IMR-90 (cell line): ENCODE measurements at regions not wholly inside any gene's neighbourhood (a gene's known extent, or its start where the extent isn't known, plus 50 kb on each side); places are given as distances from the start of the nearest gene placed in this dataset.
A peak's percentile ranks its signal among the peaks of the same experiment; 100 is the strongest.

Source experiments
- ATAC-seq: fragments of 200-7000 bp; cut with Tn5 transposase; 2 replicates; pipeline ENCODE4 v1.9.1; 2020; ENCODE audit warnings: low read depth, mild to moderate bottlenecking, moderate library complexity
- BruUV-seq: library from RNA; stranded (reverse); fragments of 400-500 nt; replicated peaks from 2 replicates; lab custom pipeline; 2021; lab: Mats Ljungman, UMichigan
- CTCF ChIA-PET: fragments of 300-600 bp; formaldehyde crosslinking; extraction: SDS; loops from one replicate; lab custom pipeline; 2021; ENCODE audit warnings: antibody characterized with exemption; lab: Yijun Ruan, JAX
- POLR2A ChIA-PET: fragments of 300-600 bp; sonication (Branson Sonifier 250); formaldehyde crosslinking; loops from one replicate; lab custom pipeline; 2022; ENCODE audit warnings: antibody characterized with exemption; ENCODE audit not compliant: unreplicated experiment; lab: Charles Lee
- DNase-seq: peaks from one replicate; pipeline ENCODE4 v3.0.0; 2013
- H2AFZ ChIP-seq: replicated peaks from 2 replicates; pipeline ENCODE3; 2013; ENCODE audit warnings: low read length, mild to moderate bottlenecking; ENCODE audit not compliant: poor library complexity
- H2AK5ac ChIP-seq: 2 replicates; pipeline ENCODE4 v1.6.1; 2013; ENCODE audit warnings: low read depth, low read length, inconsistent platforms
- H2AK9ac ChIP-seq: replicated peaks from 2 replicates; pipeline ENCODE3; 2013; ENCODE audit warnings: mild to moderate bottlenecking, low read depth, low read length, moderate library complexity; ENCODE audit not compliant: poor library complexity
- H2BK120ac ChIP-seq: 2 replicates; pipeline ENCODE4 v1.6.1; 2013; ENCODE audit warnings: low read depth, low read length, inconsistent platforms
- H2BK15ac ChIP-seq: 3 replicates; pipeline ENCODE4 v1.6.1; 2013; ENCODE audit warnings: low read depth, low read length, inconsistent platforms
- H2BK20ac ChIP-seq: 2 replicates; pipeline ENCODE4 v1.6.1; 2013; ENCODE audit warnings: low read depth, mild to moderate bottlenecking, inconsistent platforms, low read length, moderate library complexity
- H2BK5ac ChIP-seq: 2 replicates; pipeline ENCODE4 v1.6.1; 2013; ENCODE audit warnings: mild to moderate bottlenecking, low read depth, low read length, inconsistent platforms; ENCODE audit not compliant: poor library complexity, severe bottlenecking
- H3K14ac ChIP-seq: replicated peaks from 2 replicates; pipeline ENCODE4 v1.6.1; 2013; ENCODE audit warnings: low read depth, low read length, inconsistent platforms
- H3K18ac ChIP-seq: 2 replicates; pipeline ENCODE4 v1.6.1; 2013; ENCODE audit warnings: low read depth, low read length, control low read depth
- H3K23ac ChIP-seq: 2 replicates; pipeline ENCODE4 v1.6.1; 2013; ENCODE audit warnings: low read depth, low read length, inconsistent platforms
- H3K27ac ChIP-seq: 2 replicates; pipeline ENCODE4 v1.5.1; 2013; ENCODE audit warnings: mild to moderate bottlenecking, control low read depth, low read length; ENCODE audit not compliant: insufficient read depth
- H3K27me3 ChIP-seq: 2 replicates; pipeline ENCODE4 v1.6.1; 2013; ENCODE audit warnings: low read length; ENCODE audit not compliant: control insufficient read depth, insufficient read depth
- H3K36me3 ChIP-seq: 2 replicates; pipeline ENCODE4 v1.6.1; 2013; ENCODE audit warnings: low read length, mixed read lengths; ENCODE audit not compliant: control insufficient read depth, insufficient read depth
- H3K4ac ChIP-seq: 2 replicates; pipeline ENCODE4 v1.6.1; 2013; ENCODE audit warnings: low read depth, low read length, inconsistent platforms
- H3K4me1 ChIP-seq: 2 replicates; pipeline ENCODE4 v1.6.1; 2013; ENCODE audit warnings: low read length, mixed read lengths; ENCODE audit not compliant: control insufficient read depth, insufficient read depth
- H3K4me2 ChIP-seq: 2 replicates; pipeline ENCODE4 v1.6.1; 2013; ENCODE audit warnings: low read depth, mild to moderate bottlenecking, control low read depth, low read length, moderate library complexity
- H3K4me3 ChIP-seq: 2 replicates; pipeline ENCODE4 v1.5.1; 2013; ENCODE audit warnings: low read depth, mild to moderate bottlenecking, control low read depth, low read length, moderate library complexity; ENCODE audit not compliant: insufficient read depth
- H3K56ac ChIP-seq: 2 replicates; pipeline ENCODE4 v1.6.1; 2013; ENCODE audit warnings: low read length, inconsistent platforms; ENCODE audit not compliant: insufficient read depth; ENCODE audit errors: extremely low read depth
- H3K79me1 ChIP-seq, 2 experiments: 2 replicates each; pipeline ENCODE4 v1.6.1; 2013; ENCODE audit warnings: low read length in 2 of 2, inconsistent platforms in 1 of 2, low read depth in 1 of 2
- H3K9ac ChIP-seq: 2 replicates; pipeline ENCODE4 v1.6.1; 2013; ENCODE audit warnings: low read depth, low read length, control low read depth
- H3K9me1 ChIP-seq: 2 replicates; pipeline ENCODE4 v1.6.1; 2013; ENCODE audit warnings: low read length, inconsistent platforms; ENCODE audit not compliant: insufficient read depth
- H3K9me3 ChIP-seq: 2 replicates; pipeline ENCODE4 v1.6.1; 2013; ENCODE audit warnings: low read length; ENCODE audit not compliant: control insufficient read depth, insufficient read depth
- H4K20me1 ChIP-seq: 2 replicates; pipeline ENCODE4 v1.6.1; 2013; ENCODE audit warnings: low read length, inconsistent platforms; ENCODE audit not compliant: insufficient read depth
- H4K5ac ChIP-seq: 2 replicates; pipeline ENCODE4 v1.6.1; 2013; ENCODE audit warnings: mild to moderate bottlenecking, low read depth, low read length, control low read depth
- H4K8ac ChIP-seq, 2 experiments: 2 replicates each; pipeline ENCODE4 v1.6.1; 2013; ENCODE audit warnings: low read depth in 2 of 2, low read length in 2 of 2, control low read depth in 1 of 2, inconsistent platforms in 1 of 2
- H4K91ac ChIP-seq: 2 replicates; pipeline ENCODE4 v1.6.1; 2013; ENCODE audit warnings: low read depth, low read length, inconsistent platforms; ENCODE audit not compliant: insufficient read depth
- MXI1 ChIP-seq: IDR thresholded peaks from 2 replicates; pipeline ENCODE4 v1.6.1; 2012; ENCODE audit warnings: low read depth, mild to moderate bottlenecking, low read length, moderate library complexity, borderline replicate concordance
- RAD21 ChIP-seq: IDR thresholded peaks from 2 replicates; pipeline ENCODE4 v1.6.1; 2012; ENCODE audit warnings: low read length, improper control_type of control experiment
- RFX5 ChIP-seq: IDR thresholded peaks from 2 replicates; pipeline ENCODE4 v1.8.0; 2012; ENCODE audit warnings: low read depth, mild to moderate bottlenecking, low read length, moderate library complexity
- WGBS, 2 experiments: methylation state at CpG; one replicate each; pipeline versions ENCODE4 v1.1.5 to v1.1.7; 2013; ENCODE audit warnings: missing lambda C conversion rate in 2 of 2; ENCODE audit not compliant: insufficient read length in 1 of 2; ENCODE audit errors: extremely low coverage in 2 of 2; 5-methylcytosine and 5-hydroxymethylcytosine counted together
- dilution Hi-C: fragments of 300-500 bp; cut with HindIII; formaldehyde crosslinking; loops from one replicate; pipeline ENCODE4 v1.14.3; 2018; ENCODE audit warnings: low sequenced_read_pairs; ENCODE audit not compliant: unreplicated experiment
- in situ Hi-C: fragments of 300-500 bp; cut with MboI; formaldehyde crosslinking; loops from 3 replicates; pipeline ENCODE4 v1.14.3; 2019; ENCODE audit warnings: low sequenced_read_pairs, inconsistent platforms, mixed read lengths
- intact Hi-C: fragments of 100-400 bp; cut with micrococcal nuclease; formaldehyde crosslinking; loops from 2 replicates; pipeline ENCODE4 v1.10.0; 2022

GRCh38 chr2:118186858-118187254, 98.6 kb downstream of the INSIG2 start:
- DNase-seq (no peak), ATAC-seq (no peak)
- H2BK5ac ChIP-seq, result no peak overlapping the region
- H3K9me1 ChIP-seq, result no peaks in the 10 kb centered on the region
- no peak overlapping the region for H3K18ac ChIP-seq
- no peak overlapping the region for H3K9ac ChIP-seq
- peak overlapping the region; percentile 78 to 99 for H4K8ac ChIP-seq
- H3K79me1 ChIP-seq, result no peaks in the 10 kb centered on the region; a peak in 1 of 4 replicates
- H2AK5ac ChIP-seq, result no peak overlapping the region
- H2AFZ ChIP-seq, result peak overlapping the region; percentile 92
- H3K27ac ChIP-seq, result no peak overlapping the region
- H4K5ac ChIP-seq, result peak overlapping the region; percentile 76
- peak overlapping the region; percentile 81; the same call in 1 of the 2 replicates for H4K91ac ChIP-seq
- H3K4ac ChIP-seq, result 0 out of 2 replicates have a peak overlapping the region, but pooled peaks have one; percentile 80
- intact Hi-C loops (loop anchor here (5.0 kb wide), 2 partner anchors 75 to 100 kb away; partner anchors contain the start of gene INSIG2), dilution Hi-C loops (no loop called here), in situ Hi-C loops (no loop called here)
- no CpG with 5 or more reads among the region's 5 CpGs for WGBS, 2 experiments
- no peak overlapping the region for H2BK20ac ChIP-seq
- H3K14ac ChIP-seq, result no peak overlapping the region
- H3K9me3 ChIP-seq, result no peaks in the 10 kb centered on the region
- no peaks in the 10 kb centered on the region for H3K27me3 ChIP-seq
- CTCF ChIA-PET, result no interaction called here
- no peak overlapping the region for H3K56ac ChIP-seq
- TF ChIP-seq RAD21 (no peak), MXI1 (no peak), RFX5 (no peak)
- H2AK9ac ChIP-seq, result peak overlapping the region; percentile 66
- POLR2A ChIA-PET, result no interaction called here
- peak overlapping the region; percentile 55; the same call in 1 of the 2 replicates for H3K4me3 ChIP-seq
- no peak overlapping the region for H3K23ac ChIP-seq
- no peak overlapping the region; the same call in 1 of the 2 replicates for H3K4me2 ChIP-seq
- no peak overlapping the region for H2BK15ac ChIP-seq
- no peaks in the 10 kb centered on the region for H3K4me1 ChIP-seq
- H3K36me3 ChIP-seq, result no peaks in the 10 kb centered on the region
- no TSS peak for BruUV-seq
- H4K20me1 ChIP-seq, result no peaks in the 10 kb centered on the region
- H2BK120ac ChIP-seq, result no peak overlapping the region
